ENCODE measurements at regions not wholly inside any gene's neighbourhood (a gene's known extent, or its start where the extent isn't known, plus 50 kb on each side); places are given as distances from the start of the nearest gene placed in this dataset.

GRCh38 chr9:14031810-14032209 lies 282.1 kb downstream of the NFIB start:
- Mint-ChIP-seq H3K27me3 (no peaks in the 10 kb centered on the region), H3K9me3 (peaks cover 6% of the 10 kb centered on the region), H3K36me3 (no peaks in the 10 kb centered on the region), H3K4me1 (no peaks in the 10 kb centered on the region), H3K4me3 (no peak overlapping the region), H3K27ac (no peak overlapping the region)
- ATAC-seq: no peak

- ATAC-seq: no peak
- H3K4me3 Mint-ChIP-seq: no peak overlapping the region
- no peaks in the 10 kb centered on the region for H3K36me3 Mint-ChIP-seq
- no peak overlapping the region for H3K27ac Mint-ChIP-seq
- H3K9me3 Mint-ChIP-seq: peaks cover 6% of the 10 kb centered on the region
- H3K27me3 Mint-ChIP-seq: no peaks in the 10 kb centered on the region
- no peaks in the 10 kb centered on the region for H3K4me1 Mint-ChIP-seq
Observed at GRCh38 chr9:14031060-14031414, 282.9 kb downstream of the NFIB start.

- Mint-ChIP-seq H3K4me3 (no peak overlapping the region), H3K9me3 (peaks cover 6% of the 10 kb centered on the region), H3K4me1 (no peaks in the 10 kb centered on the region), H3K27me3 (no peaks in the 10 kb centered on the region), H3K27ac (no peak overlapping the region), H3K36me3 (no peaks in the 10 kb centered on the region)
- ATAC-seq: no peak
Observed at GRCh38 chr9:14030375-14031059, 283.4 kb downstream of the NFIB start.

GRCh38 chr9:14029806-14030374 lies 284.1 kb downstream of the NFIB start:
- Mint-ChIP-seq H3K4me1 (no peaks in the 10 kb centered on the region), H3K9me3 (peaks cover 5% of the 10 kb centered on the region), H3K36me3 (no peaks in the 10 kb centered on the region), H3K27me3 (no peaks in the 10 kb centered on the region), H3K27ac (no peak overlapping the region), H3K4me3 (no peak overlapping the region)
- no peak for ATAC-seq

DNA sequence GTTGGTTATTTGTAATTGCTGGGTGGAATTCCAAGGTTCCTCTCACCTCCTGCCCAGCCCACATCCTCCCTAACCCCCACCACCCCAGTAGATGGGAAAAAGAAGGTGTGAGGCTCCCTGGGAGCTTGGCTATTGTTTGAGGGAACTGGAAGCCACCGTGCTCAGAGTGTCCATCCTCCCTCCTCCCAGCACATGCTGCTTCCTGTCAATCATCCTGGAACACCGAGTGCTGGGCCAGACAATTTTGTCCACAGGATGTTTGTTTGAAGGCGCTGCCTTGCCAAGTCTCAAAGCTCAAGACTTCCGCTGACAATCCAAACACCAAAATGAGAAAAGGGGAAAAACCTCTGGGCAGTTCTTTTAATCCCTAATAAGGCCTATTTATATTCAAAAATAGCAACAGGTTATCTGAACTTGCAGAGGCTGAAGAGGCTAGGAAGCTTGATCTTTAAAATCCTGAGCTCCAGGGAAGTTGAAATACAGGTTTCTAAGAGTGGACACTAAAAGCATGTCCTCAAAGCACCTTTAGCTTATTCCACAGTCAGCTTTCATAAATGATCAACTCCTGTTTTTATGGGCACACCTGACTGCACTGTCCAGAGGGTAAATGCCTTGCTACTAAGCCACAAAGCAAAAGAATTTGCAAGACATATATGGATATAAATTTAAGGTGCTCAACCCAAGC lies 286.7 kb downstream of the NFIB start:
- no peak for ATAC-seq
- Mint-ChIP-seq H3K9me3 (peaks cover 6% of the 10 kb centered on the region), H3K4me1 (no peaks in the 10 kb centered on the region), H3K27me3 (no peaks in the 10 kb centered on the region), H3K36me3 (no peaks in the 10 kb centered on the region), H3K27ac (no peak overlapping the region), H3K4me3 (no peak overlapping the region)

GRCh38 chr9:14025741-14026140 lies 288.2 kb downstream of the NFIB start:
- Mint-ChIP-seq H3K4me1 (no peaks in the 10 kb centered on the region), H3K27me3 (no peaks in the 10 kb centered on the region), H3K9me3 (peaks cover 5% of the 10 kb centered on the region), H3K4me3 (no peak overlapping the region), H3K27ac (no peak overlapping the region), H3K36me3 (no peaks in the 10 kb centered on the region)
- no peak for ATAC-seq

- peaks cover 5% of the 10 kb centered on the region for H3K9me3 Mint-ChIP-seq
- H3K4me3 Mint-ChIP-seq: no peak overlapping the region
- H3K4me1 Mint-ChIP-seq: no peaks in the 10 kb centered on the region
- no peaks in the 10 kb centered on the region for H3K36me3 Mint-ChIP-seq
- H3K27ac Mint-ChIP-seq: no peak overlapping the region
- no peak for ATAC-seq
- H3K27me3 Mint-ChIP-seq: no peaks in the 10 kb centered on the region
Observed at GRCh38 chr9:14023285-14023684, 290.7 kb downstream of the NFIB start.

DNA sequence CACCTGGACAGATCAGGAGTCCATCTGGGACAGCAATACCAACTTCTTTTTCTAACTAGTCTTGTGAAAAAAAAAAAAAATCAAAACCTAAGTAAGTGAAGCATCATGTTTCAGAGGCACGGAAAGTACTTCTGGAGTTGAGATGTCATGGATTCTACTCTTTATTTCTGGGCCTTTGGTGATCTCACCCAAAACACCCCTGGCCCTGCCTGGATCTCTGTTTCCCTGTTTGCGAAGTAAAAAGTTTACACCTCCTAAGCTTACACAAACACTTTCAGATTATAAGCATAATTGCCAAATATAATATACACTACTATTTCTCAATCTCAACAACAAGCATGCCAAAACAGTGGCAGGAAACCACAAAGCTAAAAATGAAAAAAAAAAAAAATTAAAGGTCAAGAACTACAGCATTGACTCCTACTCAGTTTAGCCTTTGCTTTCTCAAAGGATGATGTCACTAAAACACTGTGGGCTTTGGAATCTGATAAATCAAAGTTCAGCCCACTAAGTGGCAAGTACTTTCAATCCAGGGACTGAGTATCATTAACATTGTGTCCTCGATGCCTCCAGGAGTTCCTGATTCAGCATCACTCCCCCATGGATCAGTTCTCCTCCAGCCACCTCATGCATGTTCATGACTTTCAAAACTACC lies 291.9 kb downstream of the NFIB start:
- H3K9me3 Mint-ChIP-seq: peaks cover 5% of the 10 kb centered on the region
- no peak overlapping the region for H3K4me3 Mint-ChIP-seq
- no peak for ATAC-seq
- no peaks in the 10 kb centered on the region for H3K27me3 Mint-ChIP-seq
- no peaks in the 10 kb centered on the region for H3K4me1 Mint-ChIP-seq
- no peaks in the 10 kb centered on the region for H3K36me3 Mint-ChIP-seq
- no peak overlapping the region for H3K27ac Mint-ChIP-seq

GRCh38 chr9:14018081-14018480 lies 295.9 kb downstream of the NFIB start:
- no peaks in the 10 kb centered on the region for H3K4me1 Mint-ChIP-seq
- H3K36me3 Mint-ChIP-seq: no peaks in the 10 kb centered on the region
- H3K27ac Mint-ChIP-seq: no peak overlapping the region
- H3K4me3 Mint-ChIP-seq: no peak overlapping the region
- H3K27me3 Mint-ChIP-seq: no peaks in the 10 kb centered on the region
- no peak for ATAC-seq
- H3K9me3 Mint-ChIP-seq: peaks cover 7% of the 10 kb centered on the region

GRCh38 chr9:14014744-14015143 lies 299.2 kb downstream of the NFIB start:
- Mint-ChIP-seq H3K27ac (no peak overlapping the region), H3K27me3 (no peaks in the 10 kb centered on the region), H3K4me1 (no peaks in the 10 kb centered on the region), H3K36me3 (no peaks in the 10 kb centered on the region), H3K9me3 (peaks cover 8% of the 10 kb centered on the region), H3K4me3 (no peak overlapping the region)
- no peak for ATAC-seq

DNA sequence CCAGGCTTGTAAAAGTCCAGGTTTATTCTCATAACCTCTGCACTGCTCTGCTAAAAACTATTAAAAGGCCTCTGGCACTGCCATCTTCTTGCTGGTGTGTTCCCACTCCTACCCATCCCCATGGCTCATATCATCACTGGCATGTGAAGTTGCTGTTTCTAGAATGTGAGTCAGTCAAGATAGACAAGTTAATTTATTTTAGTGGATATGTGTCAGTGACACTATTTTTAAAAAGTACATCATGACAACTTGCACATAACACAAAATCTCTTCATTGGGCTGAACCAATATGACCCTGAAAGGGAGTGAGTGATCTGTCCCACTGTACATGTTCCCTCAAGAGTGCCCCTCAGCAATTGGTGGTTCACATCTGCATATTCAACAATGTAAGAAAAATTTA lies 299.7 kb downstream of the NFIB start:
- no peak for ATAC-seq
- H3K27ac Mint-ChIP-seq: no peak overlapping the region
- H3K4me3 Mint-ChIP-seq: no peak overlapping the region
- no peaks in the 10 kb centered on the region for H3K27me3 Mint-ChIP-seq
- no peaks in the 10 kb centered on the region for H3K4me1 Mint-ChIP-seq
- H3K9me3 Mint-ChIP-seq: peaks cover 8% of the 10 kb centered on the region
- H3K36me3 Mint-ChIP-seq: no peaks in the 10 kb centered on the region

GRCh38 chr9:14011799-14012560 lies 302.0 kb downstream of the NFIB start:
- Mint-ChIP-seq H3K4me1 (no peaks in the 10 kb centered on the region), H3K27me3 (no peaks in the 10 kb centered on the region), H3K9me3 (peaks cover 8% of the 10 kb centered on the region), H3K4me3 (no peak overlapping the region), H3K27ac (no peak overlapping the region), H3K36me3 (no peaks in the 10 kb centered on the region)
- ATAC-seq: no peak

DNA sequence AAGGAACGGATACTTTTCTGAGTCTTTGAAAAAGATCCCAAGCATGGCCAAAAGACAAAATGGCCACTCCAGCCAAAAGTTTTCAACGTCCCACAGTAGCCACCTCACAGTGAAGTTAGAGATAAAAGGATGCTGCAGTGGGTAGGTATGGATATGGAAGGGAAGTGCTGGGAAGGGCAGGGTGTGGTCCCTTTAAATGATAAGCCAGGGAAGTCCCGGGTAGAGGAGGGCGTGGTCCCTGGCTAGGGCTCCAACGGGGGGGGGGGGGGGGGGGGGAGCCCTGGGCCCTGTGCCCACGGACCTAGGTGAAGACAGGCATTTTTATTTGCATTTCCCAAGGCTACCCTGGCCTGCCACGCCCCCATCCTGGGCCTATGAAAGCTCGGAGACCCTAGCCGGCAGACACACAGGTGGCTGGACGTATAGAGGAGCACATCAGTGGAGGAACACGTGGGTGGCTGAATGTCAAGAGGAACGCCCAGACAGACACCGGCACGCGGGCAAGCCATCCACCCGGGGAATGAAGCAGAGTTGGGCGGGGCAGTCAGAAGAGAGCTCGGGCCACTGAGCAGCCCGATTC lies 306.7 kb downstream of the NFIB start:
- H3K4me1 Mint-ChIP-seq: no peaks in the 10 kb centered on the region
- no peak for ATAC-seq
- H3K27ac Mint-ChIP-seq: no peak overlapping the region
- no peaks in the 10 kb centered on the region for H3K36me3 Mint-ChIP-seq
- H3K27me3 Mint-ChIP-seq: no peaks in the 10 kb centered on the region
- H3K9me3 Mint-ChIP-seq: peaks cover 3% of the 10 kb centered on the region
- no peak overlapping the region for H3K4me3 Mint-ChIP-seq

GRCh38 chr9:14006386-14007187 lies 307.4 kb downstream of the NFIB start:
- no peak overlapping the region for H3K27ac Mint-ChIP-seq
- ATAC-seq: no peak
- H3K27me3 Mint-ChIP-seq: no peaks in the 10 kb centered on the region
- no peaks in the 10 kb centered on the region for H3K36me3 Mint-ChIP-seq
- peaks cover 3% of the 10 kb centered on the region for H3K9me3 Mint-ChIP-seq
- H3K4me1 Mint-ChIP-seq: no peaks in the 10 kb centered on the region
- H3K4me3 Mint-ChIP-seq: no peak overlapping the region
